OCI-LY3 (cell line): ENCODE measurements at regions not wholly inside any gene's neighbourhood (a gene's known extent, or its start where the extent isn't known, plus 50 kb on each side); places are given as distances from the start of the nearest gene placed in this dataset.

ENCODE experiments used
- EZH2phosphoT487 ChIP-seq: fragments of 200-600 bp; shearing (Covaris generic); IDR thresholded peaks from 2 replicates; pipeline ENCODE4 v1.6.1; 2018; ENCODE audit warnings: antibody characterized with exemption, mixed run types, low read depth
- TF ChIP-seq, protein P1 (sequence below): fragments of 200-600, 300-600 bp; sonication (generic); IDR thresholded peaks from 2 replicates; pipeline ENCODE4 v1.5.1; 2014; ENCODE audit warnings: antibody characterized with exemption, low read length, low read depth

GRCh38 chr18:30298769-30299168 lies 743.8 kb downstream of the DSC3 start:
- TF ChIP-seq, protein P1, sequence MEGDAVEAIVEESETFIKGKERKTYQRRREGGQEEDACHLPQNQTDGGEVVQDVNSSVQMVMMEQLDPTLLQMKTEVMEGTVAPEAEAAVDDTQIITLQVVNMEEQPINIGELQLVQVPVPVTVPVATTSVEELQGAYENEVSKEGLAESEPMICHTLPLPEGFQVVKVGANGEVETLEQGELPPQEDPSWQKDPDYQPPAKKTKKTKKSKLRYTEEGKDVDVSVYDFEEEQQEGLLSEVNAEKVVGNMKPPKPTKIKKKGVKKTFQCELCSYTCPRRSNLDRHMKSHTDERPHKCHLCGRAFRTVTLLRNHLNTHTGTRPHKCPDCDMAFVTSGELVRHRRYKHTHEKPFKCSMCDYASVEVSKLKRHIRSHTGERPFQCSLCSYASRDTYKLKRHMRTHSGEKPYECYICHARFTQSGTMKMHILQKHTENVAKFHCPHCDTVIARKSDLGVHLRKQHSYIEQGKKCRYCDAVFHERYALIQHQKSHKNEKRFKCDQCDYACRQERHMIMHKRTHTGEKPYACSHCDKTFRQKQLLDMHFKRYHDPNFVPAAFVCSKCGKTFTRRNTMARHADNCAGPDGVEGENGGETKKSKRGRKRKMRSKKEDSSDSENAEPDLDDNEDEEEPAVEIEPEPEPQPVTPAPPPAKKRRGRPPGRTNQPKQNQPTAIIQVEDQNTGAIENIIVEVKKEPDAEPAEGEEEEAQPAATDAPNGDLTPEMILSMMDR, result no peak
- TF ChIP-seq EZH2phosphoT487, result no peak
